Keratinocyte (primary cell): ENCODE measurements at regions not wholly inside any gene's neighbourhood (a gene's known extent, or its start where the extent isn't known, plus 50 kb on each side); places are given as distances from the start of the nearest gene placed in this dataset.

ENCODE experiments used
- CTCF ChIP-seq, 3 experiments: IDR thresholded peaks in 1 of 3; conservative IDR thresholded peaks in 1 of 3; optimal IDR thresholded peaks in 1 of 3; 2 replicates in 2 of 3; 3 replicates in 1 of 3; pipeline versions ENCODE3 to v1.5.1; 2011; ENCODE audit warnings: low read length in 3 of 3, mild to moderate bottlenecking in 3 of 3, moderate library complexity in 2 of 3, control low read depth in 1 of 3, inconsistent platforms in 1 of 3; ENCODE audit not compliant: insufficient read depth in 2 of 3; ENCODE audit errors: extremely low read depth in 1 of 3
- EZH2 ChIP-seq: IDR thresholded peaks from one replicate; pipeline ENCODE4 v1.6.1; 2012; ENCODE audit warnings: inconsistent platforms, mild to moderate bottlenecking, low read length, moderate library complexity

GRCh38 chr1:106677181-106677580 is 379.3 kb upstream of the PRMT6 start:
- TF ChIP-seq CTCF (optimal IDR thresholded peaks at IDR 0.05 in 1 of 3, IDR thresholded peaks at IDR 0.05 in 1 of 3, conservative IDR thresholded peaks at IDR 0.05 in 1 of 3; ENCODE audit: extremely low read depth in 1 of 3, insufficient read depth in 2 of 3, low read length in 3 of 3): no peak
- TF ChIP-seq EZH2: no peak
